Osteoblast (primary cell): ENCODE measurements at regions not wholly inside any gene's neighbourhood (a gene's known extent, or its start where the extent isn't known, plus 50 kb on each side); places are given as distances from the start of the nearest gene placed in this dataset.

ENCODE experiments used
- DNase-seq: peaks from one replicate; pipeline ENCODE4 v3.0.0; 2011; ENCODE audit warnings: low spot score, mixed read lengths; ENCODE audit not compliant: insufficient read length; ENCODE audit errors: missing footprints
- H2AFZ ChIP-seq: 2 replicates; pipeline ENCODE4 v1.6.0; 2011; ENCODE audit warnings: mild to moderate bottlenecking, low read length
- H3K27ac ChIP-seq: 2 replicates; pipeline ENCODE4 v1.5.1; 2011; ENCODE audit warnings: mild to moderate bottlenecking, low read depth, low read length, moderate library complexity
- H3K27me3 ChIP-seq: 2 replicates; pipeline ENCODE4 v1.6.0; 2012; ENCODE audit warnings: mild to moderate bottlenecking, control low read depth, inconsistent platforms, low read length, moderate library complexity; ENCODE audit not compliant: insufficient read depth
- H3K36me3 ChIP-seq: 2 replicates; pipeline ENCODE4 v1.5.1; 2011; ENCODE audit warnings: mild to moderate bottlenecking, low read length, control low read depth, moderate library complexity; ENCODE audit not compliant: insufficient read depth
- H3K4me1 ChIP-seq: 2 replicates; pipeline ENCODE4 v1.5.1; 2011; ENCODE audit warnings: mild to moderate bottlenecking, low read length, control low read depth, moderate library complexity; ENCODE audit not compliant: insufficient read depth
- H3K4me2 ChIP-seq: 2 replicates; pipeline ENCODE4 v1.6.0; 2011; ENCODE audit warnings: mild to moderate bottlenecking, low read length; ENCODE audit not compliant: insufficient read depth
- H3K4me3 ChIP-seq: fragments of 200-600 bp; sonication (generic); 3 replicates; pipeline ENCODE4 v1.5.1; 2012; ENCODE audit warnings: mild to moderate bottlenecking, low read length, inconsistent platforms; ENCODE audit not compliant: insufficient read depth
- H3K79me2 ChIP-seq: 2 replicates; pipeline ENCODE4 v1.6.0; 2012; ENCODE audit warnings: mild to moderate bottlenecking, low read length, control low read depth, inconsistent platforms; ENCODE audit not compliant: insufficient read depth
- H3K9me3 ChIP-seq: 2 replicates; pipeline ENCODE4 v1.5.1; 2011; ENCODE audit warnings: low read depth, low read length, control low read depth
- H4K20me1 ChIP-seq: 2 replicates; pipeline ENCODE4 v1.6.0; 2012; ENCODE audit warnings: mild to moderate bottlenecking, low read length, control low read depth; ENCODE audit not compliant: insufficient read depth
- TF ChIP-seq, protein P1 (sequence below): IDR thresholded peaks from 2 replicates; pipeline ENCODE4 v1.5.1; 2011; ENCODE audit warnings: mild to moderate bottlenecking, low read depth, low read length, moderate library complexity; ENCODE audit errors: extremely low read depth

DNA sequence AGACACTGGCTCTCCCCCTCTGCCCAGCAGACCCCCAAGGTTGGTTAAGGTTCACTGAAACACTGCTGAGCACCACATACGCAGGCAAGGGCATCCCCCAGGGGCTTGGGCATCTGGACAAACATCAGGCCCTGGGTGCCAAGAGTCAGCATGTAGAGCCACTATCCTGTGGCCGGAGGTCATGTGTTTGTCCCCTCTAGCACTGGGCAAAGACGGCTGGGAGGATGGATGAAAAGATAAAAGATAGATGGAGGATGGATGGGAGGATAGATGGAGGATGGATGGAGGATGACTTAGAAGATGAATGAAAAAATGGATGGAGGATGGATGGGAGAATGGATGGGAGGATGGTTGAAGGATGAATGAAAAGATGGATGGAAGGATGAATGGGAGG is 216.8 kb upstream of the IER5L start:
- Histone ChIP-seq H3K79me2 (no peaks in the 10 kb centered on the region), H3K27ac (no peak overlapping the region), H3K27me3 (peaks cover 21% of the 10 kb centered on the region), H3K4me3 (no peak overlapping the region), H3K9me3 (no peaks in the 10 kb centered on the region), H4K20me1 (no peaks in the 10 kb centered on the region), H3K36me3 (no peaks in the 10 kb centered on the region), H2AFZ (no peak overlapping the region), H3K4me1 (no peaks in the 10 kb centered on the region), H3K4me2 (no peak overlapping the region)
- DNase-seq, result no peak
- TF ChIP-seq, protein P1, sequence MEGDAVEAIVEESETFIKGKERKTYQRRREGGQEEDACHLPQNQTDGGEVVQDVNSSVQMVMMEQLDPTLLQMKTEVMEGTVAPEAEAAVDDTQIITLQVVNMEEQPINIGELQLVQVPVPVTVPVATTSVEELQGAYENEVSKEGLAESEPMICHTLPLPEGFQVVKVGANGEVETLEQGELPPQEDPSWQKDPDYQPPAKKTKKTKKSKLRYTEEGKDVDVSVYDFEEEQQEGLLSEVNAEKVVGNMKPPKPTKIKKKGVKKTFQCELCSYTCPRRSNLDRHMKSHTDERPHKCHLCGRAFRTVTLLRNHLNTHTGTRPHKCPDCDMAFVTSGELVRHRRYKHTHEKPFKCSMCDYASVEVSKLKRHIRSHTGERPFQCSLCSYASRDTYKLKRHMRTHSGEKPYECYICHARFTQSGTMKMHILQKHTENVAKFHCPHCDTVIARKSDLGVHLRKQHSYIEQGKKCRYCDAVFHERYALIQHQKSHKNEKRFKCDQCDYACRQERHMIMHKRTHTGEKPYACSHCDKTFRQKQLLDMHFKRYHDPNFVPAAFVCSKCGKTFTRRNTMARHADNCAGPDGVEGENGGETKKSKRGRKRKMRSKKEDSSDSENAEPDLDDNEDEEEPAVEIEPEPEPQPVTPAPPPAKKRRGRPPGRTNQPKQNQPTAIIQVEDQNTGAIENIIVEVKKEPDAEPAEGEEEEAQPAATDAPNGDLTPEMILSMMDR, result no peak

DNA sequence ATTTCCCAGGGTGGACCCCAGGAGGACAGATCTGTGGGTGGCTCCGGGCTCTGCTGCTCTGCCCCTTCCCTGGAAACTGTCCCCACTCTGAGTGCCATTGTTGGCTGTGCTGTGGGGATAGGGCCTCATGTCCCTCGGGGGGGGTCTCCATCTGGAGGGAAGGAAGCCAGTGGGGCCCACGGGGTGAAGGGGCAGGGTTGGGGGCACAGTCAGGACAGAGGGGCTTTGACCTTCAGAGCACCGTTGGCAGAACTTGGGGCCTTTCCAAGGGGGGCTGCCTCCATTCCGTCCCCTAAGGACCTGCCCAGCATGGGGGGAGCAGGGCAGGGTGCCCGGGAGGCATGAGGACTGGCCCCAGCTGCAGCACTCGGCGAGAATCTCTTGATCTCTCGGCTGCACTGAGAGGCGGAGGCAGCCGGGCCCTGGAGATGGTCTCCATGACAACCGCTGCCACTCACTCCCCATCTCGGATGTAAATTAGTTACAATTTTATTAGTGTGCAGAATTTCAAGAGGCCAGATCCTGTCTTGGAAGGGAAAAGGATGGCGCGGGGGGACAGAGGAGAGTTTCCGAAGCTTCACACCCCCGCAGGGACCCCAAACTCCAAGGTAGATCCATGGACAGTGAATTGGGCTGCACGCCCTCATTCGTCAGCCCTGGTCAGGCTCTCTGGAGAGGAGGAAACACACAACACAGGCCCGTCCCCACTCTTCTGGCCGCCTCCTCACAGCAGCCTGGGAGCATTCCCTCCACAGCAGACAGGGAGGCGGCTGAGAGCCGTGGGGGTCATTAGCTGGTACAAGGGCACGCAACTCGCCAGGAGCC is 216.2 kb upstream of the IER5L start:
- Histone ChIP-seq H3K4me2 (no peak overlapping the region), H4K20me1 (no peaks in the 10 kb centered on the region), H3K27ac (no peak overlapping the region), H3K4me1 (no peaks in the 10 kb centered on the region), H3K36me3 (no peaks in the 10 kb centered on the region), H3K9me3 (no peaks in the 10 kb centered on the region), H3K79me2 (no peaks in the 10 kb centered on the region), H3K4me3 (no peak overlapping the region), H3K27me3 (peaks cover 21% of the 10 kb centered on the region), H2AFZ (no peak overlapping the region)
- TF ChIP-seq, protein P1, result no peak
- peak; percentile 78 for DNase-seq

DNA sequence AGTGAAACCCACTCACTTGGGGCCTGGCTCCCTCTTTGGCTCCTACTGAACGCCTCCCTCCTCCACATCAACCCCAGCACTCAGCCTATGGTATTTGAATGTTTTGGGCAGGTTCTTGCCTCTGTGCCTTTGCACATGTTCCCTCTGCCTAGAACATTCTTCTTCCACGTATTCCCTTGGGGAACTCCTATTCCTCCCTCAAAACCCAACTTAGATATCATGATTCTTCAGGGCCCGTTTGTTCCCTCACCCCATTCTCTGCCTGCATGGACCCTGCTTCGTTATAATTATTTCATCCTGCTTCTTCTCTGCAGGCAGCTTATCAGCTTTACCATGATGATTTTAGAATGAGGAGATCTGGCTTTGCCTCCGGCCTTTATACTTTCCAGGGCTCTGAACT is 215.0 kb upstream of the IER5L start:
- DNase-seq, result peak; percentile 25
- no peaks in the 10 kb centered on the region for H3K4me1 ChIP-seq
- no peak overlapping the region for H3K27ac ChIP-seq
- TF ChIP-seq, protein P1, result no peak
- H3K4me3 ChIP-seq, result no peak overlapping the region
- H2AFZ ChIP-seq, result no peak overlapping the region
- H3K27me3 ChIP-seq, result peaks cover 21% of the 10 kb centered on the region
- H3K9me3 ChIP-seq, result no peaks in the 10 kb centered on the region
- H4K20me1 ChIP-seq, result no peaks in the 10 kb centered on the region
- no peaks in the 10 kb centered on the region for H3K36me3 ChIP-seq
- H3K79me2 ChIP-seq, result no peaks in the 10 kb centered on the region
- no peak overlapping the region for H3K4me2 ChIP-seq

DNA sequence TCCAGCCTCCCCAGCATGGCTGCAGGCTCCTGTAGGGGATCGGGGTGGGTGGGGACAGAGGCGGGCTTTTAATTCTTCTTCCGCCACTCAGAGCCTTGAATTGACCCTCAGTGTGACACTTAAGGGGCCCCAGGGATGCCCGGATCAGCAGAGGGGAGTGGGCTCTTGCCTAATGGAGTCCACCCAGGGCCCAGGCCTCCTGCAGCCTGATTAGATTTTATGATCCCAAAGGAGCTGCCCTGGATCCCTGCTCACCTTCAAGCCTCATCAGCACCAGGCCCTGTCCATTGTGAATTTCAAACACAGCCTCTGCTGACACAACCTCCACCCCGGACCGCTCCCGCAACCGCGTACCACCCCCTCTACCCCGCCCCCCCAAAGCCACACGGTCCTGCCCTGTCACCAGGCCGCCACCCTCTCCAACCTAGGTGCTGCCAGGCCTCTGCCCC is 214.1 kb upstream of the IER5L start:
- Histone ChIP-seq H2AFZ (no peak overlapping the region), H3K4me2 (no peak overlapping the region), H3K4me3 (no peak overlapping the region), H3K4me1 (no peaks in the 10 kb centered on the region), H3K9me3 (no peaks in the 10 kb centered on the region), H3K79me2 (no peaks in the 10 kb centered on the region), H3K27me3 (peaks cover 21% of the 10 kb centered on the region), H3K36me3 (no peaks in the 10 kb centered on the region), H4K20me1 (no peaks in the 10 kb centered on the region), H3K27ac (no peak overlapping the region)
- DNase-seq, result no peak
- TF ChIP-seq, protein P1, result no peak
